ENCODE measurements at regions not wholly inside any gene's neighbourhood (a gene's known extent, or its start where the extent isn't known, plus 50 kb on each side); places are given as distances from the start of the nearest gene placed in this dataset.
A peak's percentile ranks its signal among the peaks of the same experiment; 100 is the strongest.

DNA sequence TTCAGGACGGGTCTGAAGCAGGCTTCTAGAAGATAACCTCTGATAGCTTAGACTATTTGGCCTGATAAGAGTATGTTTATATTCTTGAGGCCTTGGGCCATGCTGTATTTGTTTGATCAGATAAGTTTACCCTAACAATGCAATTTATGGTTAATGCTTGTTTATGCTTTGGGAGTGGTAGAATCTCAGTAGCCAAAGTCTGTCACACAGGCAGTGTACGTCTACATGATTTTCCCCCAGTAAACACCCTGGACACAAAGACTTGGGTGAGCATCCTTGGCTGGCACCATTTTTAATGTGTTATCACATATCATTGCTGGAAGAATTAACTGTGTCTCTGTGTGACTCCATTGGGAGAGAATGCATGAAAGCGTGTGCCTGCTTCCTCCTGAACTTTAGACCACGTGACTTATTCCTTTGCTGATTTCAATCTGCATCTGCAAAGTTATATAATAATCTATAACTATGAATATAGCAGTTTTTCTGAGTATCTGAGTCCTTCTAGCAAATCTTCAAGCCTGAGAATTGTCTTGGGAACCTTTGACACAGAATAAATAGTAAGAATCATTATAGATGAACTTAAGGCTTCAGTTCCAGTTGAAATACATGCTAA lies 172.4 kb downstream of the CASP12 start:
- Histone ChIP-seq H2AFZ (ENCODE audit: low read depth, low read length) (no peak overlapping the region), H3K79me2 (ENCODE audit: low read length) (no peaks in the 10 kb centered on the region), H3K36me3 (replicated peaks; ENCODE audit: low read depth, low read length) (no peaks in the 10 kb centered on the region), H3K9ac (ENCODE audit: low read length) (no peak overlapping the region), H3K27me3 (ENCODE audit: low read depth, low read length) (no peaks in the 10 kb centered on the region), H3K4me1 (ENCODE audit: low read length) (no peaks in the 10 kb centered on the region), H3K9me3 (ENCODE audit: insufficient read depth, low read length) (no peaks in the 10 kb centered on the region), H3K27ac (ENCODE audit: low read length) (no peak overlapping the region), H4K20me1 (ENCODE audit: insufficient read depth, low read length) (no peaks in the 10 kb centered on the region), H3K4me3 (ENCODE audit: low read length) (no peak overlapping the region), H3K4me2 (ENCODE audit: low read length) (no peak overlapping the region)
- TF ChIP-seq, protein P1, sequence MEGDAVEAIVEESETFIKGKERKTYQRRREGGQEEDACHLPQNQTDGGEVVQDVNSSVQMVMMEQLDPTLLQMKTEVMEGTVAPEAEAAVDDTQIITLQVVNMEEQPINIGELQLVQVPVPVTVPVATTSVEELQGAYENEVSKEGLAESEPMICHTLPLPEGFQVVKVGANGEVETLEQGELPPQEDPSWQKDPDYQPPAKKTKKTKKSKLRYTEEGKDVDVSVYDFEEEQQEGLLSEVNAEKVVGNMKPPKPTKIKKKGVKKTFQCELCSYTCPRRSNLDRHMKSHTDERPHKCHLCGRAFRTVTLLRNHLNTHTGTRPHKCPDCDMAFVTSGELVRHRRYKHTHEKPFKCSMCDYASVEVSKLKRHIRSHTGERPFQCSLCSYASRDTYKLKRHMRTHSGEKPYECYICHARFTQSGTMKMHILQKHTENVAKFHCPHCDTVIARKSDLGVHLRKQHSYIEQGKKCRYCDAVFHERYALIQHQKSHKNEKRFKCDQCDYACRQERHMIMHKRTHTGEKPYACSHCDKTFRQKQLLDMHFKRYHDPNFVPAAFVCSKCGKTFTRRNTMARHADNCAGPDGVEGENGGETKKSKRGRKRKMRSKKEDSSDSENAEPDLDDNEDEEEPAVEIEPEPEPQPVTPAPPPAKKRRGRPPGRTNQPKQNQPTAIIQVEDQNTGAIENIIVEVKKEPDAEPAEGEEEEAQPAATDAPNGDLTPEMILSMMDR (IDR thresholded peaks at IDR 0.05; ENCODE audit: low read depth, low read length), result no peak
- TF ChIP-seq EZH2phosphoT487 (IDR thresholded peaks at IDR 0.05; ENCODE audit: low read depth), result no peak

- no peak for TF ChIP-seq EZH2phosphoT487 (IDR thresholded peaks at IDR 0.05; ENCODE audit: low read depth)
- TF ChIP-seq, protein P1 (IDR thresholded peaks at IDR 0.05; ENCODE audit: low read depth, low read length), result no peak
Measured at GRCh38 chr11:104713401-104713800, 184.9 kb downstream of the CASP12 start.

DNA sequence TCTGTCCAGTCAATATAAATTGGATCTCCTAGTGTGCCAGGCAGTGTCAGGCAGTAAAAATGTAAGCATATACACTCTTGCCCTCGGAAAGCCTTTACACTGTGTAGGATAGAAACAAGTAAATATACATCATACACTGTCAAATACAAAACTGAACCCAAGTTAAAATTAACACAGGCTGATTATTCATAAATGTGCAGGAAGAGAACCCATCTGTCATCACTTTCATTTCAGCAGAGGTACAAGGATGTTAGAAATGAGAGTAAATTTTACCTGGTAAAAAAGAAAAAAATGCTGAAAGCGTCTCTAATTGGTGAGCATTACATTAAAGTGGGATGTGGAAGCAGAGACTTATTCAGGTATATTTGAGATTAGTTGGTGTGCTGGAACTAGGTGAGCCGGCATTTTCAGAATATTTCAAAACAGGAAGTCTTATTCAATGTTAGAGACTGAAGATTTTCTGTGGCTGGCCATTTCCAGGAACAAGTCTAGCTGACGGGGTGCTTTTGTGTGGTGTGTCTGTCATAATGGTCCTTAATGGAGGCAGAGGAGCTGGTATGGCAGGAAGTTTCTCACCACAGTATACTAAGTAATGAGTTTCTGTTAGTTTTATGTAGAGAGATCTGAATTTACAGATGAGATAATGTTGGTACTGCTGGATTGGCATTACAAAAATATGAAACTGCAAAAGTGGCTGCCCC lies 192.6 kb downstream of the CASP12 start:
- H3K4me1 ChIP-seq (ENCODE audit: low read length), result peaks cover 14% of the 10 kb centered on the region
- no peaks in the 10 kb centered on the region for H3K36me3 ChIP-seq (replicated peaks; ENCODE audit: low read depth, low read length)
- no peaks in the 10 kb centered on the region for H3K79me2 ChIP-seq (ENCODE audit: low read length)
- no peaks in the 10 kb centered on the region for H4K20me1 ChIP-seq (ENCODE audit: insufficient read depth, low read length)
- peak overlapping the region; percentile 87 for H3K4me2 ChIP-seq (ENCODE audit: low read length)
- H3K27me3 ChIP-seq (ENCODE audit: low read depth, low read length), result no peaks in the 10 kb centered on the region
- TF ChIP-seq, protein P1 (IDR thresholded peaks at IDR 0.05; ENCODE audit: low read depth, low read length), result no peak
- no peak for TF ChIP-seq EZH2phosphoT487 (IDR thresholded peaks at IDR 0.05; ENCODE audit: low read depth)
- peak overlapping the region; percentile 100 for H2AFZ ChIP-seq (ENCODE audit: low read depth, low read length)
- H3K9ac ChIP-seq (ENCODE audit: low read length), result peak overlapping the region; percentile 45
- H3K9me3 ChIP-seq (ENCODE audit: insufficient read depth, low read length), result no peaks in the 10 kb centered on the region
- peak overlapping the region; percentile 76 for H3K27ac ChIP-seq (ENCODE audit: low read length)
- H3K4me3 ChIP-seq (ENCODE audit: low read length), result peak overlapping the region; percentile 67

More at GRCh38 chr11:104713401-104713800, 184.9 kb downstream of the CASP12 start:
- no peaks in the 10 kb centered on the region for H4K20me1 ChIP-seq (ENCODE audit: insufficient read depth, low read length)
- H3K9me3 ChIP-seq (ENCODE audit: insufficient read depth, low read length), result no peaks in the 10 kb centered on the region
- no peak overlapping the region for H3K9ac ChIP-seq (ENCODE audit: low read length)
- no peak overlapping the region for H3K4me2 ChIP-seq (ENCODE audit: low read length)
- H3K4me3 ChIP-seq (ENCODE audit: low read length), result no peak overlapping the region
- H3K36me3 ChIP-seq (replicated peaks; ENCODE audit: low read depth, low read length), result no peaks in the 10 kb centered on the region
- H3K27me3 ChIP-seq (ENCODE audit: low read depth, low read length), result no peaks in the 10 kb centered on the region
- H3K27ac ChIP-seq (ENCODE audit: low read length), result no peak overlapping the region
- no peaks in the 10 kb centered on the region for H3K79me2 ChIP-seq (ENCODE audit: low read length)
- H3K4me1 ChIP-seq (ENCODE audit: low read length), result no peaks in the 10 kb centered on the region
- no peak overlapping the region for H2AFZ ChIP-seq (ENCODE audit: low read depth, low read length)

DNA sequence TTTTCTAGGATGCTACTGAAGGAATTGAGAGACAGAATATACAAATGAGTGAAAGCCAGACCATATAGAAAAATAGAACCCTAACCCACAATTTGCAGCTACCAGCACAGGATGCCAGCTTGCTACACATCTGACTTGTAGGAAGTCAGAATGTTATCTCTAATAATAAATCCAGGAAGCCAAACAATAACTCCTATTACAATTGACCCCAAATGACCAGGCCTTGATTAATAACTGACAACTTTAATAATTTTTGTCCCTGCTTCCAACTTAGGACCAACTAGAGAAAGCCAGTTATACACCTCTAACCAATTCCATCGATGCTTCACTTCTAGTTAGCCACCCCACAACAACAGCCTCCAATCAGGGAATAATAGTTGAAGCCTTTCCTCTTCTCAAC lies 193.4 kb downstream of the CASP12 start:
- no peaks in the 10 kb centered on the region for H3K36me3 ChIP-seq (replicated peaks; ENCODE audit: low read depth, low read length)
- no peaks in the 10 kb centered on the region for H4K20me1 ChIP-seq (ENCODE audit: insufficient read depth, low read length)
- peak overlapping the region; percentile 100 for H2AFZ ChIP-seq (ENCODE audit: low read depth, low read length)
- TF ChIP-seq EZH2phosphoT487 (IDR thresholded peaks at IDR 0.05; ENCODE audit: low read depth), result no peak
- TF ChIP-seq, protein P1 (IDR thresholded peaks at IDR 0.05; ENCODE audit: low read depth, low read length), result no peak
- no peak overlapping the region for H3K9ac ChIP-seq (ENCODE audit: low read length)
- no peaks in the 10 kb centered on the region for H3K9me3 ChIP-seq (ENCODE audit: insufficient read depth, low read length)
- no peak overlapping the region for H3K4me3 ChIP-seq (ENCODE audit: low read length)
- H3K79me2 ChIP-seq (ENCODE audit: low read length), result no peaks in the 10 kb centered on the region
- peaks cover 14% of the 10 kb centered on the region for H3K4me1 ChIP-seq (ENCODE audit: low read length)
- no peaks in the 10 kb centered on the region for H3K27me3 ChIP-seq (ENCODE audit: low read depth, low read length)
- H3K4me2 ChIP-seq (ENCODE audit: low read length), result 0 out of 2 replicates have a peak overlapping the region, but pooled peaks have one; percentile 87
- peak overlapping the region; percentile 76; the same call in 1 of the 2 replicates for H3K27ac ChIP-seq (ENCODE audit: low read length)

Data from OCI-LY3 (cell line).